Peyer's patch (tissue), 4 donors: ENCODE measurements at regions not wholly inside any gene's neighbourhood (a gene's known extent, or its start where the extent isn't known, plus 50 kb on each side); places are given as distances from the start of the nearest gene placed in this dataset.
A peak's percentile ranks its signal among the peaks of the same experiment; 100 is the strongest.

Experiments used
- DNase-seq, 3 donors: peaks; one replicate each; pipeline ENCODE4 v3.0.0-alpha.2; 2017 to 2019
- H3K27ac ChIP-seq, 4 donors: fragments of 200-600 bp; sonication (generic); one replicate each; pipeline ENCODE4 v1.5.1; 2016 to 2019
- H3K27me3 ChIP-seq, 2 donors: fragments of 200-600 bp; sonication (generic); one replicate each; pipeline ENCODE4 v1.5.1; 2019
- H3K36me3 ChIP-seq, 3 donors: fragments of 200-600 bp; sonication (generic); one replicate each; pipeline ENCODE4 v1.5.1; 2016 to 2019
- H3K4me1 ChIP-seq, 4 donors: fragments of 200-600 bp; sonication (generic); one replicate each; pipeline ENCODE4 v1.5.1; 2016 to 2019
- H3K4me3 ChIP-seq, 4 donors: fragments of 200-600 bp; sonication (generic); 1 replicate in 3 of 4; 2 replicates in 1 of 4; pipeline ENCODE4 v1.5.1; 2016 to 2019; ENCODE audit warnings: mild to moderate bottlenecking in 1 of 4
- H3K9me3 ChIP-seq, 4 donors: fragments of 200-600 bp; sonication (generic); one replicate each; pipeline ENCODE4 v1.5.1; 2016 to 2019; ENCODE audit warnings: mild to moderate bottlenecking in 1 of 4
- CTCF ChIP-seq, 6 experiments: fragments of 450-650 bp in 4 of 6; fragments of 200-600 bp in 2 of 6; sonication (generic) in 1 of 6; IDR thresholded peaks; one replicate each; pipeline ENCODE4 v1.5.1; 2017 to 2019; ENCODE audit warnings: antibody characterized with exemption in 6 of 6, mild to moderate bottlenecking in 3 of 6, moderate library complexity in 1 of 6
- POLR2A ChIP-seq, 2 donors: fragments of 450-650 bp; IDR thresholded peaks; one replicate each; pipeline ENCODE4 v1.5.1; 2017; ENCODE audit warnings: antibody characterized with exemption in 2 of 2, mild to moderate bottlenecking in 2 of 2, moderate library complexity in 2 of 2

DNA sequence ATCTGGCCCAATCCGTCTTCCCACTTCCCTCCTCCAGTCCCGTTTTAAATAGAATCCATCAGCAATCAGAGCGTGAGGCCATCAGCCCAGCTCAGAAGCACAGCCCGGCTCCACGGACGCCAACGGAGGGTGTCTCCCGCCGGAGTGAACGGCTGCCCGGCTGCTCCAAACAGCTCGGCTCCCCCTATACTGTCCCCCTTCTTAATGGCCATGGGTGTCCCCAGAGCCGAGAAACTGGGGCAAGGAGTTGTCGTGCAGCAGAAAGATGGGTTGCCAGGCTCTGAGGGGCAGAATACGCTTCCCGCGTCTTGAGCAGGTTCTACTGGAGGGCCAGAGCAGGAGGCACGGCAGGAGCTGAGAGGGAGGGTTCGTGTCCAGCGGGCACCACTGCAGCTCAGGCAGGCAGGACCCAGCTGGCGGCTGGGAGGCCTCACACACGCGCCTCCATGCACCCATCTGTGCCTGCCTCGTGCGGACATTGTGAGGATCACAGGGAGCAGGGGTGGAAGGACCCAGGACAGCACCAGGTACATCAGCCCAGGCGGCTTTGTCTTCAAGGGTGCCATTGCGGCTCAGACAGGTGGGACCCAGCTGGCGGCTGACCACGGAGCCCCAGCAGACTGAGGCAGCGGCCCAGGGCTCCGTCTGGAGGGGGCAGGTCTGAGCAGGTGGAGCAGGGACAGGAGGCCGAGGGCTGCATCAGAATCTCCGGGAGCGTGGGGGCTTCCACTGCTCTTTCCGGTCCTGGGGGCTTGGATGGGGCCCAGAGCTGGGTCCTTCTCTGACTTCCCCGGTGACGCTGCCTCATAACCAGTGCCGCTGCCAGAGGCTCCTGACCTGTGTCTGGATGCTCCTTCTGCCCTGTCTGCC lies 882.7 kb downstream of the BRD1 start:
- H3K9me3 ChIP-seq, result no peaks in the 10 kb centered on the region
- no peaks in the 10 kb centered on the region for H3K27me3 ChIP-seq
- H3K27ac ChIP-seq, result no peak overlapping the region
- H3K36me3 ChIP-seq, result no peaks in the 10 kb centered on the region
- TF ChIP-seq CTCF (IDR thresholded peaks at IDR 0.05) (no peak), POLR2A (IDR thresholded peaks at IDR 0.05) (no peak)
- no peaks in the 10 kb centered on the region for H3K4me1 ChIP-seq
- peak in 2 of 3 donors; percentile 6 to 38 for DNase-seq
- no peak overlapping the region for H3K4me3 ChIP-seq

- no peak overlapping the region for H3K27ac ChIP-seq
- H3K9me3 ChIP-seq, result no peaks in the 10 kb centered on the region
- no peak overlapping the region for H3K4me3 ChIP-seq
- no peaks in the 10 kb centered on the region for H3K36me3 ChIP-seq
- DNase-seq, result peak in 2 of 3 donors; percentile 1 to 22
- H3K27me3 ChIP-seq, result no peaks in the 10 kb centered on the region
- H3K4me1 ChIP-seq, result no peaks in the 10 kb centered on the region
- no peak for TF ChIP-seq POLR2A (IDR thresholded peaks at IDR 0.05)
Measured at GRCh38 chr22:48944433-48944750, 883.3 kb downstream of the BRD1 start.

DNA sequence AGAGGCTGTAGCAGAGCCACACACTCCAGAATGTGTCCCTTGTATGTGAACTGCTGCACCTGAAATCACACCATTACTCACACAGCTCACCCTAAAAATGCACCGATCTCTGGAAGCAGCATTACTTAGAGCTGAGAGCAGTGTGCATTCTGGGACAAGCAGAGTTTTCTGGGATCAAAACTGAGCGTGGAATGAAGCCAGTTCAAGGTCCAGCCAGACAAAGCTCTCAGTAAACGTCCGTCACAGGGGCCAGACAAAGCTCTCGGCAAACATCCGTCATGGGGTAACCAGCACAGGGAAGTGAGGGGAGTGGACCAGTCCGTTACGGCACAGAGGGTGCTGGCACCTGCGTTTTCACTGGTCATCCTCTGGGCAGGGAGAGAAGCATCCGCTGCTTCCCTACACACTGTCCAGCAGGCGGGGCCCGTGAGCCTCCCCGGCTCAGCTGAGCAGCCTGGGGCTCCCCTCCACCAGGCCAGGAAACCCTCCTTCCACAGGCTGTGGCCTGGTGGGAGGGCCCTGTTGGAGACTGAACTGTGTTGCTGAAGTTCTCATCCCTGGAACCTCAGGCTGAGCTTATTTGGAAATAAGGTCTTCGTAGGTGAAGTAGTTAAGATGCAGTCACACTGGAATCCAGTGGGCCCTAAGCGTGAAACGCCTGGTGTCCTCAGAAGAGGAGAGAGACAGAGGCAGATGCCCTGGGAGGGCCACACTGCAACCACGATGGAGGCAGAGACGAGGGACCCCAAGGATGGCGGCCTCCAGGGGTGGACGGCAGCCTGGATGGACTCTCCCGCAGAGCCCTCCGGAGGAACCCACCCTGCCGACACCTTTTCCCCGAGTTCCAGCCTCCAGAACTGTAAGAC lies 883.9 kb downstream of the BRD1 start:
- no peaks in the 10 kb centered on the region for H3K4me1 ChIP-seq
- no peak overlapping the region for H3K27ac ChIP-seq
- H3K27me3 ChIP-seq, result no peaks in the 10 kb centered on the region
- no peaks in the 10 kb centered on the region for H3K9me3 ChIP-seq
- peak in 3 of 6 experiments; percentile 10 to 24 (median 13) for TF ChIP-seq CTCF (IDR thresholded peaks at IDR 0.05)
- TF ChIP-seq POLR2A (IDR thresholded peaks at IDR 0.05), result no peak
- H3K36me3 ChIP-seq, result no peaks in the 10 kb centered on the region
- DNase-seq, result peak in 1 of 3 donors; percentile 37
- H3K4me3 ChIP-seq, result no peak overlapping the region

DNA sequence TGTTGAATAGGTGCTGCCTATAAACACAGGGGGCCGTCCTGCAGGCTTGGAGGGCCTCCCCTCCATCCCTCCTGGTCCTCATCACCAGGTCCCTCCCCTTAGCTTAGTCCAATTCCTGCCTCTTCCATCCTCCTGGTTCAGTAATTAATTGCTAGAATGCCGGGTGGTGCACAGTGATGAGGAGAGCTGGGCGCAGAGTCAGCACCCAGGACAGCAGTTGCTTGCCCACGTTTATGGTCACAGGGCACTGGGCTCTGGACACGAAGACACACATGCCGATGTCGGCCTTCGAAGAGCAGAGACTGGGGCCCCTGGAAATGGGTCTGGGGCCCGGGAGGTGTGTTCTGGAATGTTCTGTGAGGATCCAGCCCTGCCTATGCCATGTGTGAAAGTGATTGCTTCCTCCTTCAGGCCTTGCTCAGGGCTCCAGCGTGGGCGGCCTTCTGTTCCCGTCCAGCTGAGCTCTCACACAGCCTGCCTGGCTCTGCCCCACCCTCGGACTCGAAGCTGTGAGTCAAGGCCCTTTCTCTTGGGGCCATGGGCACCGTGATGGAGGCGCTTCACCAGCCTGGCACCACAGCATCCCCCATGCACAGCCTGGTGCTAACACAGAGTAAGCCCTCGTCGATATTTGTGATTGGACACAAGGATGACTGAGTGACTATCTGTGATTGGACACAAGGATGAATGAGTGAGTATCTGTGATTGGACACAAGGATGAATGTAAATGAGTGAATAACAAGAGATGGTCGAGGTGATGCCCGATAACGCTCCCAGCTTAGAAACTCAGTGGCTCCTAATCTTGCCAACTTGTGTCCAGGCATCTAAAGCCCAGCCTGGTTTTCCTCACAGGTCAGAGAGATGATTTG lies 884.7 kb downstream of the BRD1 start:
- Histone ChIP-seq H3K4me3 (no peak overlapping the region), H3K9me3 (no peaks in the 10 kb centered on the region), H3K4me1 (no peaks in the 10 kb centered on the region), H3K27ac (no peak overlapping the region), H3K27me3 (no peaks in the 10 kb centered on the region), H3K36me3 (no peaks in the 10 kb centered on the region)
- no peak for TF ChIP-seq CTCF (IDR thresholded peaks at IDR 0.05)
- TF ChIP-seq POLR2A (IDR thresholded peaks at IDR 0.05), result no peak
- peak in 1 of 3 donors; percentile 30 for DNase-seq

- peak in 1 of 3 donors; percentile 11 for DNase-seq
- Histone ChIP-seq H3K27ac (no peak overlapping the region), H3K36me3 (no peaks in the 10 kb centered on the region), H3K27me3 (no peaks in the 10 kb centered on the region), H3K4me3 (no peak overlapping the region), H3K4me1 (no peaks in the 10 kb centered on the region), H3K9me3 (no peaks in the 10 kb centered on the region)
- TF ChIP-seq CTCF (IDR thresholded peaks at IDR 0.05) (no peak), POLR2A (IDR thresholded peaks at IDR 0.05) (no peak)
Measured at GRCh38 chr22:48941903-48942575, 885.6 kb downstream of the BRD1 start.
